Hepatocyte (in vitro differentiated cells): ENCODE measurements at regions not wholly inside any gene's neighbourhood (a gene's known extent, or its start where the extent isn't known, plus 50 kb on each side); places are given as distances from the start of the nearest gene placed in this dataset.

Experiments used
- DNase-seq: peaks from one replicate; pipeline ENCODE4 v3.0.0-alpha.2; 2016; ENCODE audit warnings: low spot score
- H2AFZ ChIP-seq: fragments of 200-600 bp; sonication (generic); 2 replicates; pipeline ENCODE4 v1.6.0; 2016; ENCODE audit warnings: antibody characterized with exemption, mild to moderate bottlenecking
- H3K27ac ChIP-seq: fragments of 200-600 bp; sonication (generic); 2 replicates; pipeline ENCODE4 v1.5.1; 2016; ENCODE audit warnings: mild to moderate bottlenecking
- H3K27me3 ChIP-seq: fragments of 200-600 bp; sonication (generic); 2 replicates; pipeline ENCODE4 v1.6.1; 2016
- H3K36me3 ChIP-seq: fragments of 200-600 bp; sonication (generic); replicated peaks from 2 replicates; pipeline ENCODE4 v1.5.1; 2016; ENCODE audit warnings: low read depth; ENCODE audit not compliant: insufficient read depth
- H3K4me1 ChIP-seq: fragments of 200-600 bp; sonication (generic); 2 replicates; pipeline ENCODE4 v1.5.1; 2016; ENCODE audit warnings: mild to moderate bottlenecking, moderate library complexity; ENCODE audit not compliant: insufficient read depth
- H3K4me2 ChIP-seq: fragments of 200-600 bp; sonication (generic); 2 replicates; pipeline ENCODE4 v1.6.0; 2016
- H3K4me3 ChIP-seq: fragments of 200-600 bp; sonication (generic); 2 replicates; pipeline ENCODE4 v1.5.1; 2016; ENCODE audit warnings: mild to moderate bottlenecking
- H3K79me2 ChIP-seq: fragments of 200-600 bp; sonication (generic); 2 replicates; pipeline ENCODE4 v1.6.0; 2017; ENCODE audit warnings: mild to moderate bottlenecking
- H3K9me2 ChIP-seq: fragments of 200-600 bp; sonication (generic); replicated peaks from 2 replicates; pipeline ENCODE4 v1.6.0; 2017; ENCODE audit warnings: mild to moderate bottlenecking; ENCODE audit not compliant: insufficient read depth
- H3K9me3 ChIP-seq: fragments of 200-600 bp; sonication (generic); 2 replicates; pipeline ENCODE4 v1.5.1; 2016; ENCODE audit warnings: low read depth, mild to moderate bottlenecking
- H4K20me1 ChIP-seq: fragments of 200-600 bp; sonication (generic); 2 replicates; pipeline ENCODE4 v1.6.0; 2016; ENCODE audit warnings: mild to moderate bottlenecking; ENCODE audit not compliant: insufficient read depth, poor library complexity, severe bottlenecking
- EZH2 ChIP-seq: fragments of 200-600 bp; sonication (generic); IDR thresholded peaks from 2 replicates; pipeline ENCODE4 v1.6.1; 2016; ENCODE audit warnings: antibody characterized with exemption, mild to moderate bottlenecking, borderline replicate concordance
- EZH2phosphoT487 ChIP-seq: fragments of 200-600 bp; sonication (generic); IDR thresholded peaks from one replicate; pipeline ENCODE4 v1.6.1; 2018; ENCODE audit warnings: antibody characterized with exemption, mild to moderate bottlenecking, low read depth, moderate library complexity; ENCODE audit not compliant: unreplicated experiment, severe bottlenecking
- WGBS: methylation state at CpG from one replicate; pipeline ENCODE4 v1.1.6; 2016; ENCODE audit warnings: low lambda C conversion rate; ENCODE audit errors: missing lambda C conversion rate; 5-methylcytosine and 5-hydroxymethylcytosine counted together
- TF ChIP-seq, protein P1 (sequence below): fragments of 200-600 bp; sonication (generic); IDR thresholded peaks from 2 replicates; pipeline ENCODE4 v1.5.1; 2016; ENCODE audit warnings: antibody characterized with exemption, mild to moderate bottlenecking; ENCODE audit not compliant: poor library complexity

- no peak overlapping the region for H3K4me2 ChIP-seq
- no peak overlapping the region for H2AFZ ChIP-seq
- peaks cover 10% of the 10 kb centered on the region for H3K4me1 ChIP-seq
- no peaks in the 10 kb centered on the region for H3K79me2 ChIP-seq
- H4K20me1 ChIP-seq: no peaks in the 10 kb centered on the region
- no peak overlapping the region for H3K4me3 ChIP-seq
- no peaks in the 10 kb centered on the region for H3K36me3 ChIP-seq
- no peak for DNase-seq
- 100% methylated on average over 3 of the region's 3 CpGs for WGBS
- TF ChIP-seq, protein P1, sequence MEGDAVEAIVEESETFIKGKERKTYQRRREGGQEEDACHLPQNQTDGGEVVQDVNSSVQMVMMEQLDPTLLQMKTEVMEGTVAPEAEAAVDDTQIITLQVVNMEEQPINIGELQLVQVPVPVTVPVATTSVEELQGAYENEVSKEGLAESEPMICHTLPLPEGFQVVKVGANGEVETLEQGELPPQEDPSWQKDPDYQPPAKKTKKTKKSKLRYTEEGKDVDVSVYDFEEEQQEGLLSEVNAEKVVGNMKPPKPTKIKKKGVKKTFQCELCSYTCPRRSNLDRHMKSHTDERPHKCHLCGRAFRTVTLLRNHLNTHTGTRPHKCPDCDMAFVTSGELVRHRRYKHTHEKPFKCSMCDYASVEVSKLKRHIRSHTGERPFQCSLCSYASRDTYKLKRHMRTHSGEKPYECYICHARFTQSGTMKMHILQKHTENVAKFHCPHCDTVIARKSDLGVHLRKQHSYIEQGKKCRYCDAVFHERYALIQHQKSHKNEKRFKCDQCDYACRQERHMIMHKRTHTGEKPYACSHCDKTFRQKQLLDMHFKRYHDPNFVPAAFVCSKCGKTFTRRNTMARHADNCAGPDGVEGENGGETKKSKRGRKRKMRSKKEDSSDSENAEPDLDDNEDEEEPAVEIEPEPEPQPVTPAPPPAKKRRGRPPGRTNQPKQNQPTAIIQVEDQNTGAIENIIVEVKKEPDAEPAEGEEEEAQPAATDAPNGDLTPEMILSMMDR: no peak
- TF ChIP-seq EZH2phosphoT487 (no peak), EZH2 (no peak)
- no peaks in the 10 kb centered on the region for H3K9me2 ChIP-seq
- no peaks in the 10 kb centered on the region for H3K27me3 ChIP-seq
- H3K9me3 ChIP-seq: no peaks in the 10 kb centered on the region
- H3K27ac ChIP-seq: no peak overlapping the region
Observed at GRCh38 chr10:78902815-78903214, 166.0 kb upstream of the ZMIZ1 start.

GRCh38 chr10:78903341-78903940 is 165.3 kb upstream of the ZMIZ1 start:
- no peaks in the 10 kb centered on the region for H3K27me3 ChIP-seq
- TF ChIP-seq EZH2 (no peak), EZH2phosphoT487 (no peak)
- TF ChIP-seq, protein P1: no peak
- H2AFZ ChIP-seq: no peak overlapping the region
- H3K27ac ChIP-seq: no peak overlapping the region
- no peaks in the 10 kb centered on the region for H3K36me3 ChIP-seq
- H3K9me3 ChIP-seq: no peaks in the 10 kb centered on the region
- no peak overlapping the region for H3K4me2 ChIP-seq
- no peak for DNase-seq
- peaks cover 13% of the 10 kb centered on the region for H3K4me1 ChIP-seq
- whole genome bisulfite sequencing: 73% methylated on average over 4 of the region's 4 CpGs
- no peaks in the 10 kb centered on the region for H3K9me2 ChIP-seq
- no peaks in the 10 kb centered on the region for H3K79me2 ChIP-seq
- H3K4me3 ChIP-seq: no peak overlapping the region
- H4K20me1 ChIP-seq: no peaks in the 10 kb centered on the region

GRCh38 chr10:78904196-78904595 is 164.6 kb upstream of the ZMIZ1 start:
- no peaks in the 10 kb centered on the region for H3K36me3 ChIP-seq
- no peak overlapping the region for H2AFZ ChIP-seq
- H3K4me3 ChIP-seq: no peak overlapping the region
- no peaks in the 10 kb centered on the region for H3K9me2 ChIP-seq
- WGBS: 94% methylated on average over 3 of the region's 5 CpGs
- H3K27me3 ChIP-seq: no peaks in the 10 kb centered on the region
- no peaks in the 10 kb centered on the region for H4K20me1 ChIP-seq
- no peaks in the 10 kb centered on the region for H3K9me3 ChIP-seq
- peaks cover 12% of the 10 kb centered on the region for H3K4me1 ChIP-seq
- no peak for DNase-seq
- no peak overlapping the region for H3K4me2 ChIP-seq
- H3K79me2 ChIP-seq: no peaks in the 10 kb centered on the region
- no peak overlapping the region for H3K27ac ChIP-seq
- TF ChIP-seq EZH2: no peak
- TF ChIP-seq, protein P1: no peak
- no peak for TF ChIP-seq EZH2phosphoT487
